ENCODE measurements at regions not wholly inside any gene's neighbourhood (a gene's known extent, or its start where the extent isn't known, plus 50 kb on each side); places are given as distances from the start of the nearest gene placed in this dataset.

DNA sequence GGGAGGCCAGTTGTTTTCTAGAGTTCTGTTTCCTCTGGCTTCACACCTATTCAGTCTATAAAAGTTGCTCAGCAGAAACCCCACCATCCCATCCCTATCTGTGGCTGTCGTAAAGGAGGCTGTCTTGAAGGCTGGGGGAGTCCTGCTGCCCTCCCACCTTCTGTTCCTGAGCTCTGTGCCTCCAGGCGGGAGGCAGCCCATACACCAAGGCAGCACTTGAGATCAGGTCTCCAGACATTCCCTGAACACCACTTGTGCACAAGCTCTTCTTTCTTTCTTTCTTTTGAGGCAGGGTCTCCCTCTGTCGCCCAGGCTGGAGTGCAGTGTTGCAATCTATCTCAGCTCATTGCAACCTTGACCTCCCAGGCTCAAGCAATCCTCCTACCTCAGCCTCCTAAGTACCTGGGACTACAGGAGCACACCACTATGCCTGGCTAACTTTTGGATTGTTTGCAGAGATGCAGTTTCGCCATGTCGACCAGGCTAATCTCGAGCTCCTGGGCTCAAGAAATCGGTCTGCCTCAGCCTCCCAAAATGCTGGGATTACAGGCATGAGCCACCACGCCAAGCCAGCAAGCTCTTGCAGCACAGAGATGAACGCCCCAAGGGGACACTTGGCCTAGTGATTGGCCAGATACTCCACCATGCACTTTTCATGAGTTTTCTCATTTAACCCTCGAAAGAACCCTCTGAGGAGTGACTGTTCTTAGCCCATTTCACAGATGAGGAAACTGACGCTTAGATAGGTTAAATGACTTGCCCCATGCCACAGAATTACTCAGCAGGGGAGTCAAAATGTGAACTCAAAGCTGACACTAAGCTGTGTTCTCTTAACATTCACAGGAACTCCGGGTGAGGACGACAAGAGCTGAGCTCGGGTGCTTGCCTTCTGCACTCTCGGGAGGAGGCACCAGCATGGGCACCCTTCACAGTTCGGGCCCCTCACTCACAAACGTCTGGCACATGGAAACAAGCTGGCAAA is 55.8 kb upstream of the ENPP6 start:
- Histone ChIP-seq H3K79me2 (ENCODE audit: insufficient read depth, low read depth, low read length) (no peaks in the 10 kb centered on the region), H3K4me3 (ENCODE audit: low read depth, low read length, poor library complexity, severe bottlenecking) (no peak overlapping the region), H3K4me2 (ENCODE audit: low read length) (no peak overlapping the region), H3K4me1 (ENCODE audit: insufficient read depth, low read length, poor library complexity, severe bottlenecking) (peaks cover 31% of the 10 kb centered on the region), H3K9me2 (ENCODE audit: insufficient read depth, low read length) (no peaks in the 10 kb centered on the region), H3K9me3 (ENCODE audit: low read length) (peaks cover 4% of the 10 kb centered on the region; the same call in 1 of the 2 replicates), H3K36me3 (ENCODE audit: insufficient read depth, low read length) (peaks cover 7% of the 10 kb centered on the region), H2AFZ (ENCODE audit: low read length) (peak overlapping the region; percentile 55; the same call in 1 of the 2 replicates), H3K27ac (ENCODE audit: low read depth, low read length, poor library complexity, severe bottlenecking) (no peak overlapping the region), H4K20me1 (ENCODE audit: insufficient read depth, low read length) (no peaks in the 10 kb centered on the region)
- ChIA-PET POLR2A (interaction anchor here (1.0 to 1.9 kb wide), 8 partner anchors 8 to 114 kb away, joined by 3 to 10 read pairs (median 5); no protein-coding TSS in a partner anchor), CTCF (ENCODE audit: unreplicated experiment) (interaction anchor here (0.6 to 2.0 kb wide), 4 partner anchors 9 to 74 kb away, joined by 3 to 6 read pairs (median 4); no protein-coding TSS in a partner anchor)
- intact Hi-C loops (cut with micrococcal nuclease; ENCODE audit: unreplicated experiment), result no loop called here
- no peak for DNase-seq (ENCODE audit: low spot score)
- BruUV-seq (replicated peaks), result no TSS peak
- TF ChIP-seq, protein P1, sequence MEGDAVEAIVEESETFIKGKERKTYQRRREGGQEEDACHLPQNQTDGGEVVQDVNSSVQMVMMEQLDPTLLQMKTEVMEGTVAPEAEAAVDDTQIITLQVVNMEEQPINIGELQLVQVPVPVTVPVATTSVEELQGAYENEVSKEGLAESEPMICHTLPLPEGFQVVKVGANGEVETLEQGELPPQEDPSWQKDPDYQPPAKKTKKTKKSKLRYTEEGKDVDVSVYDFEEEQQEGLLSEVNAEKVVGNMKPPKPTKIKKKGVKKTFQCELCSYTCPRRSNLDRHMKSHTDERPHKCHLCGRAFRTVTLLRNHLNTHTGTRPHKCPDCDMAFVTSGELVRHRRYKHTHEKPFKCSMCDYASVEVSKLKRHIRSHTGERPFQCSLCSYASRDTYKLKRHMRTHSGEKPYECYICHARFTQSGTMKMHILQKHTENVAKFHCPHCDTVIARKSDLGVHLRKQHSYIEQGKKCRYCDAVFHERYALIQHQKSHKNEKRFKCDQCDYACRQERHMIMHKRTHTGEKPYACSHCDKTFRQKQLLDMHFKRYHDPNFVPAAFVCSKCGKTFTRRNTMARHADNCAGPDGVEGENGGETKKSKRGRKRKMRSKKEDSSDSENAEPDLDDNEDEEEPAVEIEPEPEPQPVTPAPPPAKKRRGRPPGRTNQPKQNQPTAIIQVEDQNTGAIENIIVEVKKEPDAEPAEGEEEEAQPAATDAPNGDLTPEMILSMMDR (conservative IDR thresholded peaks at IDR 0.05; ENCODE audit: low read length), result no peak
- no peak for TF ChIP-seq EZH2phosphoT487 (IDR thresholded peaks at IDR 0.05; ENCODE audit: borderline replicate concordance, low read depth, low read length)

DNA sequence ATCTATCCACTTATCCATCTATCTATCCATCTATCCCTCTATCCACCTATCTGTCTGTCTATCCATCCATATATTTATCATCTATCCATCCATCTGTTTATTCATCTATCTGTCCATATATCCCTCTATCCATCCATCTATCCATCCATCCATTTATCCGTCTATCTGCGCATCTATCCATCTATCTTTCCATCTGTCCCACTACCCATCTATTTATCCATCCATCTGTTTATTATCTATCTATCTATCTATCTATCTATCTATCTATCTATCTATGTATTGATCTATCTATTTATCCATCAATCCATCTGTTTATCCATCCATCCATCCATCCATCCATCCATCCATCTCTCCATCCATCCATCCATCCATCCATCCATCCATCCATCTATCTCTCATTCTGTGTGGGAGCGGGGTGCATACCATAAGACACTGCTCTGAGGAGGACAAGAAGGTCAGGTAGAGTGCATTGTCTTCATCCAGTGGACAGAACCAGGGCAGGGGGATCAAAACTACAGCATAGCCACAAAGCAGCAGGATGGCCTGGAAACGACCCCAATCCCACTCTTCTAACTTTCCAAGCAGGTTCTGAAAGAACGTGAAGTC is 53.2 kb upstream of the ENPP6 start:
- TF ChIP-seq EZH2phosphoT487 (IDR thresholded peaks at IDR 0.05; ENCODE audit: borderline replicate concordance, low read depth, low read length), result no peak
- TF ChIP-seq, protein P1 (conservative IDR thresholded peaks at IDR 0.05; ENCODE audit: low read length), result no peak
- Histone ChIP-seq H3K4me3 (ENCODE audit: low read depth, low read length, poor library complexity, severe bottlenecking) (no peak overlapping the region), H3K27ac (ENCODE audit: low read depth, low read length, poor library complexity, severe bottlenecking) (no peak overlapping the region), H4K20me1 (ENCODE audit: insufficient read depth, low read length) (no peaks in the 10 kb centered on the region), H3K9me2 (ENCODE audit: insufficient read depth, low read length) (no peaks in the 10 kb centered on the region), H2AFZ (ENCODE audit: low read length) (no peak overlapping the region), H3K79me2 (ENCODE audit: insufficient read depth, low read depth, low read length) (no peaks in the 10 kb centered on the region), H3K4me2 (ENCODE audit: low read length) (no peak overlapping the region), H3K36me3 (ENCODE audit: insufficient read depth, low read length) (no peaks in the 10 kb centered on the region), H3K4me1 (ENCODE audit: insufficient read depth, low read length, poor library complexity, severe bottlenecking) (peaks cover 55% of the 10 kb centered on the region), H3K9me3 (ENCODE audit: low read length) (no peaks in the 10 kb centered on the region)
- ChIA-PET POLR2A (interaction anchor here (0.7 to 9.4 kb wide), 6 partner anchors 11 to 1460 kb away, joined by 3 to 283 read pairs (median 4); no protein-coding TSS in a partner anchor), CTCF (ENCODE audit: unreplicated experiment) (interaction anchor here (3.2 kb wide), 1 partner anchor 10 kb away, joined by 16 read pairs; no protein-coding TSS in a partner anchor)
- intact Hi-C loops (cut with micrococcal nuclease; ENCODE audit: unreplicated experiment), result no loop called here
- no peak for DNase-seq (ENCODE audit: low spot score)
- no TSS peak for BruUV-seq (replicated peaks)
